Epithelial cell of prostate (primary cell): ENCODE measurements at regions not wholly inside any gene's neighbourhood (a gene's known extent, or its start where the extent isn't known, plus 50 kb on each side); places are given as distances from the start of the nearest gene placed in this dataset.

Experiments used
- DNase-seq: peaks from one replicate; pipeline ENCODE4 v3.0.0-alpha.2; 2011; ENCODE audit warnings: low read depth, low spot score
- H3K27ac ChIP-seq: fragments of 450-650 bp; 2 replicates; pipeline ENCODE4 v1.5.1; 2017; ENCODE audit warnings: mild to moderate bottlenecking

DNA sequence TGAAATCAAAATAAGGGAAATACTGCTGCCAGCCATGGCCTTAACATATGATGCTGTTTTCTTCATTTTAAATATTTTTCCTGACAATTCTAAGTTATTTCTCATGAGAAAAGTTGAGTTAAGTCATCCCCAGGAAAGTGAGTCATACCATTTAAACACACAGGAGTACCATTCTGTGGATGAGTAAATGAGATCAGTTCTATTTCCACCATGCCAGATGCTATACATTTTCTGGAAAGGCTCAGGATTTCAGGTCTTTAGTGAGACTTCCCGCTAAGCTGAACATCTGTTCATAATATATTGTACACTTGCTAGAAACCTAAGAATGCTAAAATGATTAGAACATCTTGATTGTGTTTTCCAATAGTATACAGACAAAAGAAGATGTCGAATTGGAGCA is 256.2 kb upstream of the MANEA start:
- no peak for DNase-seq
- no peak overlapping the region for H3K27ac ChIP-seq

DNA sequence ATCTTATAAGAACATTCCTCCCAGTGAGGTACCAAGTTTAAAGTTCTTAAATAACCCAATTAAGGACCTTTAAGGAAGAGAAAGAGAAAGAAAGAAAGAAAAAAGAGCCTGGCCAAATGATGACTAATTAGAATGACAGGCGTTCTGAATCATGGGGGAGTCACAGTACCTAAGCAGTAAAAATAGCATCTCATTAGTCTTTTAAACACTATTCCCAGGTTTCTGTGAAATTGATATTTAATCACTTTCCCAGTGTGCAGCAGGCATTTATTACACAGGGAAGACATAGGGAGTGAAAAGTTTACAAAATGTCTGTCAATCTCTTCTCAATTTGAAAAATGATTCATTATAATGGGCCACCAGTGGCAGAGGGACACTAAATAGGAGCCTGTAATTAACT is 251.4 kb upstream of the MANEA start:
- peak; percentile 14 for DNase-seq
- H3K27ac ChIP-seq = no peak overlapping the region

DNA sequence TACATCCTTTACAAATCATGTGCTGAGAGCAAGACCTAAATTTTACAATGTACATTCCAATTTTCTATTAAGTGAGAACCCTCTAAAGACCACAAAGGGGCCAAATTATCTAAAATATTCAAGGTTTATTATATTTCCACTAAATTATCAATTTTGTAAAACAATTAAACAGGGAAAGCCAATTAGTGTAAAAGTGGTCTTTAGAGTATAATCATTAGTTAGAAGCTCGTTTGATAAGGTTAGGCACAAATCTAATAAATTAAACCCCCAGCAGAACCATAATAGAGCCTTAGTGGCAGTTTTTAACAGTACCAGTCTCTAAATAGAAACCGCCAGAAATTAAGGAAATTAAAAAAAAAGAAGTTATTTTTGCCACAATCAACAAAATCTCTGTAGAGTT is 249.1 kb upstream of the MANEA start:
- no peak for DNase-seq
- H3K27ac ChIP-seq = no peak overlapping the region

DNA sequence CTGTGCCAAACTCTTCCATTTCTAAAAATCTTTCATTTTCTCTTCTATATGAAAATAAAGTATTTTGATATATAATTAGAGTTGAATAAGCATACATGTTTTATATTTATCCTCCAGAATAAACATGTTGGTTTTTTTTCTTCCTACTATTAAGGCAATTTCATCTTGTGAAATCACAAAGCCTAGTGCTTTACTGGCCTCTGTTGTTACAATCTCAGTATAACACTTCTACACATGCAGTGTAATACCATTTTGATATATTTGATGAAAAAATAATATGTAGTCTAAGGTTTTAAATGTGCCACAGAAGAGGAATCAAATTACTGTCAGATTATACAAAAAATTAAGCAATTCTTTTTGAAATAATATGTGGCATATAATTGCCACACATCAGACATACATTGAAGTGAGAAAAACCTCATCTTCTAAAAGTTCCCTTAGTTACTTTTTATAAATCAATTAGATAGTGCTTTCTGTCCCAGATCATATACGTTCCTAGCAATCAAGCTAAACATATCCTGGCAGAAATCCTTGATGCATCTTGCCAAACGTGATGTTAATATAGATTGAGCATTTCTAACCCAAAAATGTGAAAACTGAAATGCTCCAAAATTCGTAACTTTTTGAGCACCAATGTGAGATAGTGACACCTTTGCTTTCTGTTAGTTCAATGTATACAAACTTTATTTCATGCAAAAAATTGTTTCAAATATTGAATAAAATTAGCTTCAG is 225.1 kb upstream of the MANEA start:
- no peak overlapping the region for H3K27ac ChIP-seq
- DNase-seq = no peak

DNA sequence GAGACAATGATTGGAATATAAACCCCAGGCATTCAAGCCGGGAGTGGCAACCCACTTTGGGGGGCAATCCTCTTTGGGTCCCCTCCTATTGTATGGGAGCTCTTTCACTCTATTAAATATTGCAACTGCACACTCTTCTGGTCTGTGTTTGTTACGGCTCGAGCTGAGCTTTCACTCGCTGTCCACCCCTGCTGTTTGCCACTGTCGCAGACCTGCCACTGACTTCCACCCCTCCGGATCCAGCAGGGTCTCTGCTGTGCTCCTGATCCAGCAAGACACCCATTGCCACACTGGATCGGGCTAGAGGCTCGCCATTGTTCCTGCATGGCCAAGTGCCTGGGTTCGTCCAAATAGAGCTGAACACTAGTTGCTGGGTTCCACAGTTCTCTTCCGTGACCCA is 222.8 kb upstream of the MANEA start:
- H3K27ac ChIP-seq = no peak overlapping the region
- DNase-seq = no peak

DNA sequence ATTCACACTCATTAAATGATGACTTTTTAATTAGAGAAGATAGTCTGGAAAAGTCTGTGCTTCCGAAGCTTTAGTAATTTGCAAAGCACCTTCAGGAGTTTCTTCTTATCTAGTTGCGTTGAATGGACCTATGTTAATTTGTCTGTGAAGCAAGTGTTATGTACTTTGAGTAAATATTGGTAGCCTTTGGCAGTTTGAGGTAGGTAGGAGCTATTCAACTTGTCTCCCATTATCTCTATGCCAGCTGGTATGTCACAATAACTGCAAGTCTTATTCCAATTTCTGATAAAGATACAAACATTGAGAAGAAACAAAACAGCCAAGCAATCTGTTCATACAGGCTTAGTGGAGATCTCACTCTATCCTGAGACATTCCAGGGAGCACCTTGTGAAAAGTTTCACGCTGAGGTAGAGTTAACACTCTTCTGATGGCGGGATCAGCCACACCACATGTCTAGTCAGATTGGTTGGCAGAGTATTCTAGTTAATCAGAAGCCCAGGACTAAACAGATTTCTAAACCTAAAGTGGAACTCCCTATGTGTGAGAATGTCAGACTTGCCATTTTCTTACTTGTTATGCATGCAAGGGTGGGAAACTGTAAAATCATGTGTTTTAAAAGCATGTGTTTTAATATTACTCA is 219.8 kb upstream of the MANEA start:
- no peak overlapping the region for H3K27ac ChIP-seq
- no peak for DNase-seq

DNA sequence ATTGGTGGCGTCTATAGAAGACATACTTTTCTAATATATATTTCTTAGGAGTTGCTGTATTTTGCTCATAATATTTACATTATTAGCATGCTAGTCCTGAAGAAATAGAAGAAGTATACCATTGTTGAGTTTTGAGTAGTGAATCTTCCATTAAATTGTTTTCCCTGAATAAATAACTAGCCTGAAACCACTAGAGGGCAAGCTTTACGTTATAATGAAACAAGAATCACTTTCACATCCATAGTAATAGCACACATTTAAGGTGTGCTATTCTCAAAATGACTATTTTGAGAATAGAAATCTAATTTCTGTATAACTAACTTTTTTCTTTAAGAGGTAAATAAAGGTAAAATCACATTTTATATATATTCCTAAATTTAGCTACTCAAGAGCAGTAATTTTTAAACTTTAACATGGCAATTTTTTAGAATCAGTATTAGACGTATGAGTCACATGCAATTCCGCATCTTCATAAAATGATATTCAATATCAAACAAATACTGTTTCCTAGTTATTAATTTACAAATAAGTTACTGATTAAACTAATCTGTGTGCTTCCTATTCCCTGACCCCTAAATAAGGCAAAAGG is 213.2 kb upstream of the MANEA start:
- H3K27ac ChIP-seq = no peak overlapping the region
- DNase-seq = no peak

GRCh38 chr6:95365454-95365853 is 211.9 kb upstream of the MANEA start:
- no peak for DNase-seq
- H3K27ac ChIP-seq = no peak overlapping the region

- no peak overlapping the region for H3K27ac ChIP-seq
- no peak for DNase-seq
Measured at GRCh38 chr6:95366414-95366813, 210.9 kb upstream of the MANEA start.

GRCh38 chr6:95383878-95384277 is 193.5 kb upstream of the MANEA start:
- DNase-seq = no peak
- H3K27ac ChIP-seq = no peak overlapping the region

DNA sequence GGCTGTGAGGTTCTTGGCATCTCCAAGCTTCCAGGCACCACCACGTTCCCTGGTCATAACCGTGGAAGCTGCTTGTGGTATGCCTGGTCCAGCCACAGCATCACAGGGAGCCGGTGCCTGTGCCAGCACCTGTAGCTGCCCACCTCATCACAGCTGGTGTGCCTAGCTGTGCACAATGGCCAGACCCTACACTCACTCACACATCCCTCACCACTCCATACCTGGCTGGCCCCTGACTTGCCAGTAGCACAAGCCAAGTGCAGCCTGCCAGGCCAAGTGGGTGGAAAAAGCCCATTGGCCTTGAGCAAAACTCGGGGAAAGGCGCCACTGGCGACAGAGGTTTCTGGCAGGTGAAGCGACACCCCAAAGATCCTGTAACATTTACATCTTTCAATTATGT is 192.3 kb upstream of the MANEA start:
- no peak overlapping the region for H3K27ac ChIP-seq
- DNase-seq = no peak

- H3K27ac ChIP-seq = no peak overlapping the region
- no peak for DNase-seq
Measured at GRCh38 chr6:95387845-95388244, 189.5 kb upstream of the MANEA start.

DNA sequence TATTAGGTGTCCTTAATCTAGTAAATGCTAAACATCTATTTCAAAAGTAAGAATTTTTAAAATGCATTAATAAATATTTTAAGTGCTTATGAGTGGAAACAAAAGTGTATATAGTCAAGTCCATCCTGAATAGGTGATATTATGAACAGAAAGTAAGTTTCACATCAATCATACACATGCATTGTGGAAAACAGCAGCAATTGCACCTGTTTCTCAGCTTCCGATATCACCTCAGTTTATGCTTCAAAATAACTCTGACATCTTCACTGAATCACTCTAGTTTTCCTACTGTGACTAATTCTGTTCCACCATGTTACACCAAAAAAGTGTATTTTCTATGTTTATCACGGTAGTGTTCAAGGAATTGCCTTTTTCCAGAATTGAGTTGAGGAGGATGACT is 172.6 kb upstream of the MANEA start:
- no peak overlapping the region for H3K27ac ChIP-seq
- DNase-seq = no peak

GRCh38 chr6:95408111-95408510 is 169.2 kb upstream of the MANEA start:
- no peak overlapping the region for H3K27ac ChIP-seq
- no peak for DNase-seq

GRCh38 chr6:95410168-95410567 is 167.2 kb upstream of the MANEA start:
- DNase-seq = no peak

DNA sequence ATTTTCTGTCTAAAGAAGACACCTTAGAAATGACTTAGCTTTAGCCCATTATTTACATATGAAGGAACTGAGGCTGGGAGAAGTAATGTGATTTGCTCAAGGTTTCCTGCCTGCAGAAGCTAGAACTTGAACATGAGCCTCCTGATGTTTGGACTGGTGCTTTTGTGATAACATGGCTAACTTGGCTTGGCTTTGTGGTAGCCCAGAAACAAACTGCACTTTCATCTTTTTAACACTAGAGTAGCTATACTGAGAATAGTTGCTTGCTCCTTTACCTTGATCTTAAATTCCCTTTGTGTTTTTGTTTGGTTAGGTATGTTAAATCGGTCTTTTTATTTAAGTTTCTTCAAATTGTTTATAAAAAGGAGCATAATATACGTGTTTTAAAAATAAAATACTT is 163.5 kb upstream of the MANEA start:
- DNase-seq = no peak
- no peak overlapping the region for H3K27ac ChIP-seq

More at GRCh38 chr6:95410168-95410567, 167.2 kb upstream of the MANEA start:
- H3K27ac ChIP-seq = no peak overlapping the region

GRCh38 chr6:95417856-95418255 is 159.5 kb upstream of the MANEA start:
- DNase-seq = no peak
- H3K27ac ChIP-seq = no peak overlapping the region

GRCh38 chr6:95420792-95421191 is 156.5 kb upstream of the MANEA start:
- DNase-seq = no peak
- H3K27ac ChIP-seq = no peak overlapping the region

GRCh38 chr6:95423331-95423730 is 154.0 kb upstream of the MANEA start:
- no peak overlapping the region for H3K27ac ChIP-seq
- no peak for DNase-seq

DNA sequence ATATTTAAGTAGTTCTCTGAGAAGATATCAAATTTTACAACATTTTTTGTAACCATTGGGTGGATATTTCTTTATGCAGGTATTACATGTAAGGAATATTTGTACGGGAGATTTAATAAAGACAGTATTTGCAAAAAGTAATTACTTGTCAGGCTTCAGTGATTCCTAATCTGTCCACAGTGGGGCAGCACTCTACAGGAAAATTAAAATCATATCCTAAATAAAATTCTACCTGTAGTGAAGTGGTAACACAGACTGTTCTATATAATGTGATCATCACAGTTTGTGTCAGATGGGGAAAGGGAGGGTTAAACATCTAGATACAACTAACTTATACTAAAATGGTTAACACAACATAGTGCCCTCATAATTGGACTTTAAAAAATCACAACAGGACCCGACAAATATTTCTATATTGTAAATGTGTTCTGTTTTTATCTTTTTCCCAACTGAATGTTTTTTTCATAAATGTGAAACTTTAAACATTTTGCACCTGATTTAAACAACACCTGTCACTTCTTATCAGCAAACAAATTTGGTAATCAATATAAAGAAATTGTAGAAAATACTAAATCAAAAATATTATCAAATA is 145.6 kb upstream of the MANEA start:
- no peak for DNase-seq
- no peak overlapping the region for H3K27ac ChIP-seq

- H3K27ac ChIP-seq = no peak overlapping the region
- DNase-seq = no peak
Measured at GRCh38 chr6:95439741-95440140, 137.6 kb upstream of the MANEA start.
